HEK293T (cell line): ENCODE measurements at regions not wholly inside any gene's neighbourhood (a gene's known extent, or its start where the extent isn't known, plus 50 kb on each side); places are given as distances from the start of the nearest gene placed in this dataset.

Experiments used
- ARNT ChIP-seq: fragments of 450-650 bp; IDR thresholded peaks from 2 replicates; pipeline ENCODE4 v1.6.1; 2017; ENCODE audit warnings: mild to moderate bottlenecking
- BHLHE40 ChIP-seq: fragments of 450-650 bp; IDR thresholded peaks from 2 replicates; pipeline ENCODE4 v1.6.1; 2016; ENCODE audit warnings: mild to moderate bottlenecking, moderate library complexity, borderline replicate concordance
- CTBP1 ChIP-seq: fragments of 450-650 bp; IDR thresholded peaks from 2 replicates; pipeline ENCODE4 v1.6.1; 2016; ENCODE audit warnings: borderline replicate concordance
- ELF4 ChIP-seq: fragments of 450-650 bp; IDR thresholded peaks from 2 replicates; pipeline ENCODE4 v1.6.1; 2017; ENCODE audit warnings: antibody characterized with exemption
- FOXA1 ChIP-seq: fragments of 450-650 bp; IDR thresholded peaks from 2 replicates; pipeline ENCODE4 v1.6.1; 2016; ENCODE audit warnings: mild to moderate bottlenecking
- FOXM1 ChIP-seq: fragments of 450-650 bp; IDR thresholded peaks from 2 replicates; pipeline ENCODE4 v1.6.1; 2017; ENCODE audit warnings: mild to moderate bottlenecking, borderline replicate concordance
- HDGF ChIP-seq: fragments of 450-650 bp; IDR thresholded peaks from 2 replicates; pipeline ENCODE4 v1.6.1; 2017; ENCODE audit warnings: antibody characterized with exemption, borderline replicate concordance
- L3MBTL2 ChIP-seq: fragments of 450-650 bp; conservative IDR thresholded peaks from 2 replicates; pipeline ENCODE4 v1.6.1; 2016; ENCODE audit warnings: mild to moderate bottlenecking
- SP1 ChIP-seq: fragments of 450-650 bp; IDR thresholded peaks from 2 replicates; pipeline ENCODE4 v1.6.1; 2017
- SUZ12 ChIP-seq: fragments of 450-650 bp; IDR thresholded peaks from 2 replicates; pipeline ENCODE4 v1.6.1; 2016; ENCODE audit warnings: mild to moderate bottlenecking
- TARDBP ChIP-seq: fragments of 450-650 bp; IDR thresholded peaks from 2 replicates; pipeline ENCODE4 v1.6.1; 2016
- ZNF384 ChIP-seq: fragments of 450-650 bp; IDR thresholded peaks from 2 replicates; pipeline ENCODE4 v1.6.1; 2016
- TF ChIP-seq, protein P1 (sequence below): fragments of 450-650 bp; IDR thresholded peaks from 2 replicates; pipeline ENCODE4 v1.6.1; 2016

DNA sequence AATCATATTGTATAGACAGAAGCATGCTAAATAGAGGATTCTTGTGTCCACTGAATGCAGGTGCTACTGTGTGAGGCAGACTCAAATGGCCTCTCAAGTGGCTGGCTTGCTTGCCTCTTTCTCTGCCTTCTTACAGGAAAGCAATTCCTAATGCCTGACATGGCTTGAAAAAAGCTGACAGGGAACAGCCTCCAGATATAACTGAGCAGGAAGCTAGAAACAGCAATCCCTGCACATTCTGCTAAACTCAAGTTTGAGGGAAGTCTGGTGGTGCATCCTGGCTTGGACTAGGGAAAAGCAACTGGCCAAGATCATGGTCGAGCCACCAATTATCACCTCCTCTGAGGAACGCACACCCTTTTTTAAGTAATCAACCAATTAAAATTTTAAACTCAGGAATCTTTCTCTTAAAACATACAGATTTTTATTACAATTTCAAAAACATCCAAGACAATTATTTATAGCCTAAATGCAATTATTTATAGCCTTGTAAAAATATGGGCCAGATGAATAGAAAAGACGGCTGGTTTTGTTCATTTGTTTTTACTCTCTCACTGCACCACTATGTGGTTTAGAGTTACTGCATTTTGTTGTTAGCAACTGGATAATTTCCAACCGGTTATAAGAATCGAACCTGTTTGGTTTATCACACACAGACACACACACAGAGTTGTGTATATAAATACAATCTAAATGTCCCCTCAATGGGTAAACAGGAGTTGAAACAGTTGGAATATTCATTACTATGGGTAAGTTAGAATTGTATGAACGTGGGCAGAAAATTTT, 290.9 kb upstream of the ANKRD55 start:
- TF ChIP-seq SUZ12 (no peak), BHLHE40 (no peak), L3MBTL2 (no peak), SP1 (no peak), TARDBP (no peak), FOXM1 (no peak), ELF4 (no peak), CTBP1 (no peak), ZNF384 (no peak), FOXA1 (no peak), ARNT (no peak), HDGF (no peak)
- TF ChIP-seq, protein P1, sequence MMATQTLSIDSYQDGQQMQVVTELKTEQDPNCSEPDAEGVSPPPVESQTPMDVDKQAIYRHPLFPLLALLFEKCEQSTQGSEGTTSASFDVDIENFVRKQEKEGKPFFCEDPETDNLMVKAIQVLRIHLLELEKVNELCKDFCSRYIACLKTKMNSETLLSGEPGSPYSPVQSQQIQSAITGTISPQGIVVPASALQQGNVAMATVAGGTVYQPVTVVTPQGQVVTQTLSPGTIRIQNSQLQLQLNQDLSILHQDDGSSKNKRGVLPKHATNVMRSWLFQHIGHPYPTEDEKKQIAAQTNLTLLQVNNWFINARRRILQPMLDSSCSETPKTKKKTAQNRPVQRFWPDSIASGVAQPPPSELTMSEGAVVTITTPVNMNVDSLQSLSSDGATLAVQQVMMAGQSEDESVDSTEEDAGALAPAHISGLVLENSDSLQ: no peak
